Effector CD8-positive, alpha-beta T cell (primary cell): ENCODE measurements at regions not wholly inside any gene's neighbourhood (a gene's known extent, or its start where the extent isn't known, plus 50 kb on each side); places are given as distances from the start of the nearest gene placed in this dataset.
"Not testable (repeated sequence)": the region's sequence is repeated elsewhere in the genome, so short reads cannot be mapped to it uniquely, and the experiment has no call there.

Experiments used
- DNase-seq: peaks from one replicate; lab custom pipeline; 2025; lab: John Stamatoyannopoulos, UW

- not testable (repeated sequence) for DNase-seq
Observed at GRCh38 chr6:139517998-139518555, 143.6 kb upstream of the CITED2 start.

GRCh38 chr6:139515511-139515910 is 141.1 kb upstream of the CITED2 start:
- DNase-seq, result no peak

- DNase-seq, result no peak
Observed at GRCh38 chr6:139514819-139515218, 140.4 kb upstream of the CITED2 start.

DNA sequence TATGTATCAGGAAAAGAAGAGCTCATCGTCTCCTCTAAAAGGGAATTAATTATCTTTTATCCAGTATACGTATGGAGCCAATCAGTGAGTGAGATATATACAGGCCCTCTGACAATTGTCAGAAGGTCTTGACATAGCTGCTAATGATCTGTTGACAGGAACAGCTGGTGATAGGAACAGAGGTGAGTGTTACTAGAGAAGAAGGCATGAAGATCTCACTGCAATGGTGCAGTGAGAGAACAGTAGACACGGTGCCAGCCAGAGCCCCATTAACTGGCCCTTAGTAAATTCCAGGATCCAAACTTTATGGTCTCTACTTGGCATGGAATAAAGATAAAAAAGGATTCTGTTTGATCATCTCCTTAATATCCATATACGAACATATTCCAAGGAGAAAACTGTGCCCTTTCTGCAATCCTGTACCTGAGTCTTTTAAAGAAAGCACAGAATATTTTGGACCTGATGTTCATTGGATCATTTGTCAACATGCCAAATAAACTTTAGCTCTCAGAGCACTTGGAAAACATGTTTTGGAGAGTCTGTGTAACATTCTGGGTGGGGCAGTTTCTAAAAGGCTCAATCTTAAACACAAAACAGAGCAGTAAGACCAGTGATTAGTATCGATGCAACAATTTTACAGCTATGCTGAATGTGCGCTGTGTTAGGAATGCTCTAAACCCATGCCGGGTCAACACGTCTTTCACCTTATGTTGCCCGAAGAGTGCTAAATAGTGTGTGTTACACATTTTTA is 135.8 kb upstream of the CITED2 start:
- DNase-seq, result no peak

DNA sequence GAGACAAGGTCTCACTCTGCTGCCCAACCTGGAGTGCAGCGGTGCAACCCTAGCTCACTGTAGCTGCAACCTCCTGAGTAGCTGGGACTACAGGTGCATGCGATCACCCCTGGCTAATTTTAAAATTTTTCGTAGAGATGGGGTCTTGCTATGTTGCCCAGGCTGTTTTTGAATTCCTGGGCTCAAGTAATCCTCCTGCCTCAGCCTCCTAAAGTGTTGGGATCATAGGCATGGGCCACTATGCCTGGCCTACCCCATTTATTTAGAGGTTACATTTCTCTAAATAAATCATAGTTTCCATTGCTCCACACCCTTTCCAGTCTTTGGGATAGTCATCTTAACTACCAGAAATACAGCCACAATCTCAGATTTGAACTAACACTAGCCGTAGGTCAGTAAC is 134.7 kb upstream of the CITED2 start:
- no peak for DNase-seq

DNA sequence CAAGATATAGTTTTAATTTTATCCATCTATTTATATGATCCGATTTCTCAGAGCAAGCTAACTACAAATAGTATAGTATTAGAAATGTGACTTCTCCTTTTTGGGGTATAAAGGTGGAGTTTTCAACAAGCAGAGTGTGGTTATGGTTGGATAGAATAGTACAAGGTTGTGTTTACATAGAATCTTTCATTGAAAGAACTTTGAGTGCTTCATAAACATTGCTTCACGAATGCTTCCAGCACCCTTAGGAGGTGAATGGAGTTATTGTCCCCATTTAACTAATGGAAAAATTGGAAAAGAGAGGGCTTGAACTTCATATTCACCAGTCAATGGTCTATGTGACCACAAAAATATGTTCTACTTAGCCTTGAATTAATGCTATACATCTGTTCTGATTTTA is 134.1 kb upstream of the CITED2 start:
- DNase-seq, result no peak

DNA sequence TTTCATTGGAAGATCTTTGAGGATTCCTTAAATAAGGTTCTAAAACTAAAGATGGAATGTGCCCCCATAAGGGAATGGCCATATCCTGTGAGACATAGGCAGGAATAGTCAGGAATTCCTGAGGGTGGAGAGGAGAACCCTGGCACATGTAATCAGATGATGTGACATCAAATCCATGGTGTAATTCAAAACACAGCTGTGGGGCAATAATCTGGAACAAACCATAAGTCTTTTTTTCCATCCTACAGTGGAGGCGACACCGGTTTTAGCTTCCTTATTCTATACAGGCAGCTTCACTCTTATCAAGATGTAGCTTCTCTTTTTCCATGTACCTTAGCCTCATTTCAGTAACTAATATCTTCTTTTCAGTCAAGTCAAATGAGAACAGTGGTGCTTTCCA is 133.6 kb upstream of the CITED2 start:
- no peak for DNase-seq

- DNase-seq, result no peak
Observed at GRCh38 chr6:139500977-139501376, 126.5 kb upstream of the CITED2 start.

DNA sequence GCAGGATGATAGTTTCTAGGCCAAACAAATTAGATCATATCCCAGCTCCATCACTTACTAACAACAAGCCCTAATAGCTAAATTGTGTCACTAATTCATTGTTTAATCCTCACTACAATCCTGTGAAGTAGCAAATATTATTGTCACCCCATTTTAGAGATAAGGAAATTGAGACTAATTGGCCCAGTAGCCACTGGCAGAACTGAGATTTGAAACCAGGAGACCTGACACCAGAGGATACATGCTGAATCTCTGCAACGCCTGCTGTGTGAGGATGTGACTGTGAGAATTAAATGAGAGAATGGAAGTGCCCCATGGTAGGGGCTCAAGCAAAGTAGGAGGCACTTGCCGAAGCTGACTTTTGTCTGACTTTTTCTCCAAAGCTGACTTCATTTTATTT is 124.3 kb upstream of the CITED2 start:
- DNase-seq, result no peak

GRCh38 chr6:139497345-139497961 is 123.0 kb upstream of the CITED2 start:
- no peak for DNase-seq

GRCh38 chr6:139496654-139497344 is 122.4 kb upstream of the CITED2 start:
- DNase-seq, result no peak

DNA sequence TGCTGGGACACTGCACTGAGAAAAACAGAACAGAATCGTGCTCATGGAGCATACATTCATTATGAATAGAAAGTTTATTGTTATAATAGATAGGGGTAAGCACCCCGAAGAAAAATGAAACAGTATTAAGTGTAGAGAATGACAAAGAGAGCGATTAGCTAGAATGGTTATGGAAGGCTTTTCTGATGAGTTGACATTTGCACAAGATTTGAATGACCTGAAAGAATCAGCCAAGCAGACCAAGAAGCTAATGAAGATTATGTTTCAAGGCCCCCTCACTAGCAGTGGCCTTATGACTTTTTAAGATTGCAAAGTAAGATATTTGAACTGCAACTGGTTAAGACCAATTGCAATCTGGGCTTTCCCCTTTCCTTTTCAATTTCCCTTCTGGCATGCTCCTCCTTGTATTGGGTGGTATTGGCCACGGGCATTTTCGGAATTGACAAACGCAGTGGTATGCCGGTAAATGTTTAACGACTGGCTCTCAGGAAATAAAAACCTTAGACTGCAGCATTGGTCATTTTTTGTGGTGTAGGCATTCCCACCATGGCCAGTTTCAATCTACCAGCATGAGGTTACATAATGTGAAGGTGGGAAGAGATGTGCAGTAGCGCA is 120.0 kb upstream of the CITED2 start:
- DNase-seq, result no peak

- no peak for DNase-seq
Observed at GRCh38 chr6:139490482-139490881, 116.0 kb upstream of the CITED2 start.

DNA sequence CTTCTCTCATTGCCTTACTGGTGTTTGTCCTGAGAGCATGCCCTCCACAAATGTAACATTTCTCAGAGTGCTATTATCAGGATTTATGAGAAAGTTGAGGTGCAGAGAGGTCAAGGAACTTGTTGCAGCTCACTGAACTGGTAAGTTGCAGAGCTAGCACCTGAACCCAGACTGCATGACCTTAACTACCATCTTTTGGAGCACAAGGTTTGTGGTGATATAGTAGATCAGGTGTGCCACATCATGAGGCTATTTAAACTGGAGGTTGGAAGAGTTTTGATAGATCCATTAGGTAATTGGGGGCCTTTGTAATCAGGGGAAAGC is 112.0 kb upstream of the CITED2 start:
- DNase-seq, result no peak

DNA sequence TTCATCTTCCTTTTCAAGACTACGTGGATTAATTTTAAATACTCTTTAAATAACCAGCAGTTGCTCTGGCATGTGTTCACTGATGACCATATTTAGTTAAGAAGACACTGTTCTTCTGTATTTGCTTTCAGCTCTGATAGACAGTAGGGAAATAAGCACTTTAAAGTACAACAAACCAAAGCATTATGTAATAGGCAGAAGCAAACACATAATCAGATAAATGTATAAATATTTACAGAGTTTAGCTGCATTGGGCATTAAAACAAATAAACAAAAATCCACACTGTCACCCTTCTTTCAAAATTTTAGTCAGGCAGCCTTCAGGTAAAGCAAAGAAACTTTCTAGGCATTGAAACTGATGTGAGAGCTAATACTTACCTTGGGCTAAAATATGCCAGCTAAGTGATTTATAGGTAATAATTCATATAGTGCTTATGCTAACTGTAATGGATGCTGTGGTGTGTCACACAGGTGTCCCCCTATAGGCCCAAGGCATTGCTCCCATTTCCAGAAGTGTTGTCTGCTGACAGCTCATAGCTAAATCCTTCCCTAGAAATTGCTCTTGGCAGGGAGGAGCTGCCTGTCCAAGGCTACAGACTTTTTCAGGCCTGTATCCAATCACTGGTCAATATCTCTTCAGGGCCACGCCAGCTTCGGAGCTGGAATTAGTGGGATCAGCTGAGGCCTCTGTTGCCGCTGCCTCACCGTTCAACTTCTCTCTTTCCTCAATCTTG is 111.5 kb upstream of the CITED2 start:
- no peak for DNase-seq

DNA sequence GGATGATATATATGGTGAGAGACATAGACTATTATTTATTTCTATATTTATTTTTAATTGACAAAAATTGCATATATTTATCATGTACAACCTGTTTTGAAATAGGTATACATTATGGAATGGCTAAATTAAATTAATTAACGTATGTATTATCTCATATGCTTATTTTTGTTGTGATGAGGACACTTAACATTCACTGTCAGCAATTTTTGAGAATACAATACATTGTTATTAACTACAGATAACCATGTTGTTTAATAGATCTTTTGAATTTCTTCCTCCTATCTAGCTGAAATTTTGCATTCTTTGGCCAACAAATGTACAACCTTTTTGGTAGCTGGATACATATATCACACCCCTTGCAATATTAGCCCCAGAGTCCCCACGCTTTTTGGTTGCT is 110.7 kb upstream of the CITED2 start:
- DNase-seq, result no peak

DNA sequence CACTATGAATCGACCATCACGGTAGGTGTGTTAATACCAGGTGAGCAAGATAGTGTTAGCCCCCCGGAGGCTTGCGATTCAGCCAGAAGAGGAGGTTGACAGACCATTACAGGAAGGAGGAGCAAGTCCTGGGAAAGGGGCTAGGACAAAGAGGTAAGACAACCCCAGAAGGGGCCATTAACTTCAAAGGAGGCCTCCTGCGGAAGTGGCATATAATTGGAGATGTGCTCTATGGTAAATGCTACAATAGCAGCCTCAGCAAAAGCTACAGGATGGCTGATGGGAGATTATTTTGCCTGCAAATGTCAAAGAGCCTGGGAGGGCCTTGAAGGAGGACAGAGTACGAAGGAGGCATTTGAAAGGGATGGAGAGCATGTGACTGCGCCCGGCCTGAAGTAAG is 108.6 kb upstream of the CITED2 start:
- no peak for DNase-seq

DNA sequence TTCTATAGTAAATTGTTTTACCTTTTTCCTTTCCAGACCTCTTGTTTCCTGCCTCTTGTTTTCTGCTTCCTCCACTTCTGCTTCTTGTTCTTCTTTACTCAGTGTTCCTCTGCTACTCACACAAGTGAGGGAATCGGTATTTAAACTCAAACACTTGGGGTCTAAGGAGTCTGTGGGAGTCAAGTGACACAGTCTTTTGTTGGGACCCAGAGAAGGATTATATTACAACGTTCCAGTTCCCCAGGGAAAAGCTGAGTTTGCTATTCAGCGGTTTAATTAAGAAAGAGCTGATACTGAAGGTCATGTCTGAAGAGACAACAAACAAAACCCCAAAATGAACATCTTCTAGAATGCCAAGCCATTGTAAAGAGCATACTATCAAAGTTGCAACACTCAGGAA is 107.8 kb upstream of the CITED2 start:
- no peak for DNase-seq

GRCh38 chr6:139480356-139481165 is 106.1 kb upstream of the CITED2 start:
- DNase-seq, result no peak

DNA sequence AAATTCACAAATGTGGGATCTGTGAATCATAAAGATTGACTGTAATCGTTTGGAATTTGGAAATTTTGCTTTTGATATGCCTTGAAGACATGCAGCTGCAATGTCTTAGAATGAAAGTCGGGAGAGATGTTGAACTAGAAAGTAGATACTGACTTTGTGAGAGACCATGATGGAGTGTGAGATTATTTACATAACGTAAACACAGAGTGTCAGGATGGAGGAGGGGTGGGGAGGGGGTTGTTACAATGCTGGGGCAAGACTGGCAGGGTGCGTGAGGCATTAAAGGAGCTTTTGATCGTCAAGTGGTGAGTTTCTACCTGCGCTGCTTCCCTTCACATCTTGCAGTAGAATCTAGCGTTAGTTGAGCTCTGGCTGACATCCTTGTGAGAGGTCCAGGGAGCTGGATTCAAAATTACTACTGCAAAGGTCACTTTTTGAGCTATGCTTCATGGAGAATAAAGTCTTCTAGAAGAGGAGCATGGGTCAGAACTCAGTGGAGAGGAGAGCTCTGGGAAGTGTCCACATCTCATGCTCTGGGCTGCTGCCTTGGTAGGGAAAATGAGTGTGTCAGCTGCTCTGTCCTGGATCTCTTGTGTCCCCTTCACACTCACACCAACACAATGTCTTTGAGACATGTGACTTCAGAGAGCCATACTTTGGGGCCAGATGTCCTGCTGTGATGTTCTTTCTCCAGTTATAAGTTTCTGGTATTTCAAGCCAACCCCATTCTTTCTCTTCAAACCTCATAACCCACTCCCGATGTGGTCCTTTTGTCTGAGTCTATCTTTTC is 105.2 kb upstream of the CITED2 start:
- DNase-seq, result no peak
